ENCODE measurements at regions not wholly inside any gene's neighbourhood (a gene's known extent, or its start where the extent isn't known, plus 50 kb on each side); places are given as distances from the start of the nearest gene placed in this dataset.

DNA sequence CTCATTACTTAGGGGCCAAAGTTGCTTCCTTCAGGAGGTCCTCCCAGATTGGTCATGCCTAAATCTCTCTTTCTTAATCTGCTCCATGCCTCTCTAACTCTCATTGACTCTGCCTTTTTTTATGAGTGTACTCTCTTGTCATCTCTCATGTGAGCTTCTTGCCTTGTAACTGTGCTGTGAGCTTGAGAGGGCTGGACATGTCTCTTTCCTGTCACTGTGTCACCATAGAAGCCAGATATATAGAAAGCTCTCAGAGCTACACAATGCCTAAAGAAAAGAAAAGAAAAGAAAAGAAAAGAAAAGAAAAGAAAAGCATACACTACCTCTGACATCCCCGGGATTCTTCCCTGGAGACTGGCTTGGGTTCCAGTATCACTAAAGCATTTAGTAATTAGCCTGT lies 161.5 kb upstream of the SKOR2 start:
- TF ChIP-seq, protein P1, sequence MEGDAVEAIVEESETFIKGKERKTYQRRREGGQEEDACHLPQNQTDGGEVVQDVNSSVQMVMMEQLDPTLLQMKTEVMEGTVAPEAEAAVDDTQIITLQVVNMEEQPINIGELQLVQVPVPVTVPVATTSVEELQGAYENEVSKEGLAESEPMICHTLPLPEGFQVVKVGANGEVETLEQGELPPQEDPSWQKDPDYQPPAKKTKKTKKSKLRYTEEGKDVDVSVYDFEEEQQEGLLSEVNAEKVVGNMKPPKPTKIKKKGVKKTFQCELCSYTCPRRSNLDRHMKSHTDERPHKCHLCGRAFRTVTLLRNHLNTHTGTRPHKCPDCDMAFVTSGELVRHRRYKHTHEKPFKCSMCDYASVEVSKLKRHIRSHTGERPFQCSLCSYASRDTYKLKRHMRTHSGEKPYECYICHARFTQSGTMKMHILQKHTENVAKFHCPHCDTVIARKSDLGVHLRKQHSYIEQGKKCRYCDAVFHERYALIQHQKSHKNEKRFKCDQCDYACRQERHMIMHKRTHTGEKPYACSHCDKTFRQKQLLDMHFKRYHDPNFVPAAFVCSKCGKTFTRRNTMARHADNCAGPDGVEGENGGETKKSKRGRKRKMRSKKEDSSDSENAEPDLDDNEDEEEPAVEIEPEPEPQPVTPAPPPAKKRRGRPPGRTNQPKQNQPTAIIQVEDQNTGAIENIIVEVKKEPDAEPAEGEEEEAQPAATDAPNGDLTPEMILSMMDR (IDR thresholded peaks at IDR 0.05; ENCODE audit: low read length): no peak
- TF ChIP-seq EZH2 (IDR thresholded peaks at IDR 0.05; ENCODE audit: borderline replicate concordance, low read length): no peak

All from OCI-LY1 (cell line).